ENCODE measurements at regions not wholly inside any gene's neighbourhood (a gene's known extent, or its start where the extent isn't known, plus 50 kb on each side); places are given as distances from the start of the nearest gene placed in this dataset.

DNA sequence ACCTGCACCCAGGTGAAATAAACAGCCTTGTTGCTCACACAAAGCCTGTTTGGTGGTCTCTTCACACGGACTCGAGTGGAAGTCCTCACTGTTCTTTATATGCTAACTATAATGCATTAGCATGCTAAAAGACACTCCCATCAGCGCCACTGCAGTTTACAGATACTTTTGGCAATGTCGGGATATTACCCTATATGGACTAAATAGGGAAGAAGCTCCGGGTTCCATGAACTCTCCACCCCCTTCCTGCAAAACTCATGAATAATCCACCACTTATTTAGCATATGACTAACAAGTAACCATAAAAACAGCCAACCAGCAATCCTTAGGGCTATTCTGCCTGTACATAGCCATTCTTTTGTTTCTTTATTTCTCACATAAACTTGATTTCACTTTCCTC lies 426.2 kb upstream of the PTPRD start:
- TF ChIP-seq CTCF (IDR thresholded peaks at IDR 0.05; ENCODE audit: low read length) (no peak), EZH2phosphoT487 (IDR thresholded peaks at IDR 0.05; ENCODE audit: low read length) (no peak), EZH2 (optimal IDR thresholded peaks at IDR 0.05; ENCODE audit: low read depth, low read length) (no peak)

All from MM.1S (cell line).